Stimulated activated CD8-positive, alpha-beta memory T cell treated with anti-CD3 and anti-CD28 coated beads, Interleukin-4, amount 100 ng/mL, for 24 hours (primary cell): ENCODE measurements at regions not wholly inside any gene's neighbourhood (a gene's known extent, or its start where the extent isn't known, plus 50 kb on each side); places are given as distances from the start of the nearest gene placed in this dataset.
"Not testable (repeated sequence)": the region's sequence is repeated elsewhere in the genome, so short reads cannot be mapped to it uniquely, and the experiment has no call there.

ENCODE experiments used
- DNase-seq: peaks from one replicate; pipeline ENCODE4 v3.0.0-alpha.2; 2020; ENCODE audit warnings: low read depth

DNA sequence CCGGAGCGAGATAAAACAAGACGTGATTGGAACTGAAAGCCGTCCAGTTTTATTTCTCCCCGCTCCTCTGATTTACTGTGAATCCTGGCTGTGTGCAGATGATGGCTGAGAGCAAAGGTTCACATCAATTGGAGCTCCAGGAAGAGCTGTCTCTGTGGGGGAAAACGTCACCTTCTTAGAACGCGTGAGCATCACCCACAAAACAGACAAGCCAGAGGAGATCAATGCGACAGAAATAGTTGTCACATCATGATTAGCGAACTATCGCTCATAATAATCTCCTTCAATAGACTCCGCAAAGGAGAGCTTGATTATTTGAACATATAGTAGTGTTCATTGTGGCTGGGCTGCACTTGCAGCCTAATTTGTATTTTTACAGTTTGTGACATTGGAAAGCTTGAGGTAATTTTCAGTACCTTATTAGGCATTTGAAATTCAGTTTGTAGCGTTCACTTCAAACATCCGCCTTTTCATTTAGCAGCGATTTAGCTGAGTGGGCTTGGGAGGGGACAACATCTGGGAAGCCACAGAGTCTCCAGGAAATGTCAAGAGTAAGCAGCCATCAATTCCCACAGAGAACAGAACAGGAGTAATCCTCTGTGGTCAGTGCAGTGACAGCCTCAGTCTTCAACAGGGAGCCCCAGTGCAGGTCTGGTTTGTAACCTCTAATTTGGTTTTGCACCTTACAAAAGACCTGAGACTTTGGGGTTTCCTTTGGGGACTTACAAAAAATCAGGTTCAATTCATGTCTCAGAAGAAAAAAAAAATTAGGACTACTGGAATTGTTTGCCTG, 276.8 kb upstream of the PFKP start:
- DNase-seq = no peak

DNA sequence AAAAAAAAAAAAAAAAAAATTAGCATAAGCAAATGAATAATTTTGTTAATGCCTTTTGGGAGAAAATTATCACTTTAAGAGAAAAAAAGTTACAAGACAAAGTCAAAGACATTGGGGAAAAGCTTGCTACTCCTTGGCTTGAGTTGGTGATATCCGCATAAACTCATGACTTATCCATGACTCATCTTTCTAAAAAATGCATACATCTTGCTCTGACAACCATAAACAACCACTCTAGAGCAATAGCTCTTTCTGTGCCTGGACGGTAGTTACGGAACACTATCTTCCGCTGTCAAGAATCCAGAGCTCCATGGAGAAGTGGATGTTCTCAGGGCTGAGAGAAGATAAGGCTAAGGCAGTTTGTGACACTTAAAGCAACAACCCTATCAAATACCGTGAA, 281.1 kb upstream of the PFKP start:
- DNase-seq = no peak

DNA sequence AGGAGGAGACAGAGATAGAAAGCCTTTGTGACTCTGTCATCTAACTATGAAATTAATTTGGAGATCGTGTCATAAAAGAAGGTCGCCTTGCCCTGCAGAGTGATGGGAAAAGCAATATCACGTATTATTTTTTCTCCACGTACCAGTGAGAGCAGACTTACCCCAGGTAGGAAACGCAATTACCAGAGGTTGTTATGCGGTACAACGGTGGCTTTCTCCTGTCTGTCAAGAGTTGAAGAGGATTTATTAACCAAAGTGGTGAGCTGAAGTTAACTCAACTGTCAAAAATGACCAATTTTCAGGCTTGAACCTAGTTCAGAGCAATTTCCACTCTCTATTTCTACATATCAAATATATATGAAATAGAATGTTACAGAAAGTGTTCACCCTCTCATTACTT, 282.6 kb upstream of the PFKP start:
- DNase-seq = no peak

DNA sequence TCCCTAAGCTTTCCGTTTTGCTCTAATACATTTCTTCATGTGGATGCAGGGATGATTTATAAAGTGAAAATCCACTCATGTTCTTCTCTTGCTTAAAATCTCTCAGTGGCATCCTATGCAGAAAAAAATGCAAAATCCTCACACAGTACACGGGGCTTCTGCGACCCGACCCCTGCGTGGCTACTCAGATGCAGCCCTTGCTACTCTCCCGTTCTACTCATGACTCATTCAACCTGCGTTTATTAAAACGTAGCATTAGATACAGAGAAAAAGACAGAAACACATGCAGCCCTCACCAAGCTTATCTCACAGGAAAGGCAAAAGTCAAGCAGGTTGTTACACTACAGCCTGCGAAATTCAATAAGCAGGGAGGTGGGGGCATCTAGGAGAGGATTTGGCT, 284.4 kb upstream of the PFKP start:
- no peak for DNase-seq

DNA sequence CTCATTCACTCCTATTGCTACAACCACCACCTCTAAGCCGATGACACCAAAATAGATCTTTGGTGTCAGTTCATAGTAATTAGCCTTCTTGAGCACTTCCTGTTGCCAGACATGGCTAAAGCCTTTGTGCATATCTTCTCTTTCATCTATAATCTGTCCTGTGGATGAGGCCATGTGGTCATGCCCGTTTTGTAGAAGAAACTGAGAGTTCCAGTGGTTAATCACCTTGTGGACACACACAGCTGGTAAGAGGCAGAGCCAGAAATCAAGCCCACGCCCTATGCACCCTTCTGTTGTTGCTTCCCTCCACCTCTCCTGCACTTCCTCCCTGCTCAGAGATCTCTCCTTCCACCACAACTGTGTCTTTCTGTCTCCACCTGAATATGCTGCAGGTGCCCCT, 285.1 kb upstream of the PFKP start:
- no peak for DNase-seq

GRCh38 chr10:2777666-2778355, 289.5 kb upstream of the PFKP start:
- no peak for DNase-seq

DNA sequence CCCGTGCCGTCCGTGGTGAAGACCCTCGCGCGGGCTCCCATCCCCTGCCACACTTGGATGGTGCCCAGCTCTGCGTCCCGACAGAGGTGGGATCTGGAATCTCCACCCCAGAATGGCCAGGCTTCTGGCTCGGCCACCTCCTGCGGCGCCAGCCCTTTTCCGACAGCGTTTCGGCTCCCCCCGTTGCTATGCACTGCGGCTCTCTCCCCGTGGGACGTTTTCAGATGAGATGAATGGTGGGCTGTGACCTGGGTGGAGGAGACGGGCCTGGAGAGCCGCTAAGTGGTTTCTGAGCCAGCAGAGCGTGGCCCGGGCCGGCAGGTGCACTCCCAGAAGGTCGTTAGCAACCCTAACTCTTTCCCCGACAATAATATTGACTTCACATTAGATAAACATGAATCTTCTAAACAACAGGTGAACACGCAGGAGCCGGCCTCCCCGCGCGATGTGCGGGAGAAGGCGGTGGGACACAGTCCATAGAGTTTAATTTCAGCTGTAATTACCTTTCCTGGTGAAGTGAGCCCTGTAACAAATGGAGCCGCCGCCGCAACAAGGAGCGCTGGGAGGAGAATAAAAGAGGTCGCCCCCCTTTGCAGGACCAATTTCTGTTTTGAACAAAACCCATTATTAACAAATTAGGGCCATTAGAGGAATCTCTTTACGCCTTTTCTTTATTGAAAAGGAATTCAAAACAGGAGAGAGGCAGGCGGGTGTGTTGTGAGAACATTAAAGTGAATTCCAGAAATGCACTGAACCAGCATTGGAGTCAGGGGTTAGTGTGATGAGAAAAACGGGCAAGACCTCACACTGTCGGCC, 294.3 kb upstream of the PFKP start:
- no peak for DNase-seq

DNA sequence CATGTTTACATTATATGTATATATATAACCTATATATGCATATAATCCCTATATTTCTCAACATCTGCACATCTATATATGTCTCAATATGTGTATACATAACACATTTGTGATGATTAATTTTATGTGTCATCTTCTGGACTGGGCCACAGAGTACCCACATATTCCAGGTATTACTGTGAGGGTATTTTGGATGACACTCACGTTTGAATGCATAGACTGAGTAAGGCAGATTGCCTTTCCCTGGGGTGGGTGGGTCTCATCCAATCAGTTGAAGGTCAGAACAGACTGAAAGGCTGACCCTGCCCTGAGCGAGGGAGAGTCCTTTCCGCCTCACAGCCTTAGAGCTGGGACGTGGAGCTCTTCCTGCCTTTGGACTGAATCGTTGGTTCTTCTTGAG, 295.2 kb upstream of the PFKP start:
- DNase-seq = no peak

DNA sequence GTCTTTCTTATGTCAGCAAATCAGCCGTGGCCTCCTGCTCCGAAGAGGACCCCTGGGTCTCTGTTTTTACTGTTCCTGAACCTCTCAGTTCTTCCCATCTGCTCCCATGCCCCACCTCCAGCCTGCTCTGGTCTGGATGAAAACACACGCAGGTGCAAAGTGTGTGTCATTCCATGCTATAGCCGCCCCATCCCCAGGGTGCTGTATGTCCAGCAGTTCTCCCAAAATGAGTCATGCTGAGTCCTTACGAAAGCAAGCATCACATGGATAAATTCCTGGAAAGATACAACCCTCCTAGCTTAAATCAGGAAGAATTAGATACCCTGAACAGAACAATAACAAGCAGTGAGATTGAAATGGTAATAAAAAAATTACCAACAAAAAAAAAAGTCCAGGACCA, 300.1 kb upstream of the PFKP start:
- DNase-seq = not testable (repeated sequence)

- DNase-seq = no peak
These were observed 305.4 kb upstream of the PFKP start for GRCh38 chr10:2761971-2762370.

GRCh38 chr10:2761311-2761710, 306.0 kb upstream of the PFKP start:
- DNase-seq = no peak

GRCh38 chr10:2760736-2761135, 306.6 kb upstream of the PFKP start:
- no peak for DNase-seq

DNA sequence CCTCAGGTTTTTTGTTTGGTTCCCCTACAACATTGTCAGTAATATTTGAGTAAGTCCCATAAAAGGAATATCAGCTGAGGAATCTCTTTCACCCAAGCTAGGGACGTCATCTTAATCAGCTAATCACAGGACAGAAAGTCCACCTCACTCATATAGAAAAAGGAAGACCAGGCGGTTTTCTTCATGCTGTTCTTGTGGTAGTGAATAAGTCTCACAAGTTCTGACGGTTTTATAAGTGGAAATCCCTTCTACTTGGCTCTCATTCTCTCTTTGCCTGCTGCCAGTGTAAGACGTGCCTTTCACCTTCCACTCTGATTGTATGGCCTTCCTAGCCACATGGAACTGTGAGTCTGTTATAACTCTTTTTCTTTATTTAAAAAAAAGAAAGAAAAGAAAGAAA, 308.1 kb upstream of the PFKP start:
- DNase-seq = no peak

- no peak for DNase-seq
These were observed 312.4 kb upstream of the PFKP start for GRCh38 chr10:2754943-2755342.

GRCh38 chr10:2748287-2748686, 319.1 kb upstream of the PFKP start:
- no peak for DNase-seq

DNA sequence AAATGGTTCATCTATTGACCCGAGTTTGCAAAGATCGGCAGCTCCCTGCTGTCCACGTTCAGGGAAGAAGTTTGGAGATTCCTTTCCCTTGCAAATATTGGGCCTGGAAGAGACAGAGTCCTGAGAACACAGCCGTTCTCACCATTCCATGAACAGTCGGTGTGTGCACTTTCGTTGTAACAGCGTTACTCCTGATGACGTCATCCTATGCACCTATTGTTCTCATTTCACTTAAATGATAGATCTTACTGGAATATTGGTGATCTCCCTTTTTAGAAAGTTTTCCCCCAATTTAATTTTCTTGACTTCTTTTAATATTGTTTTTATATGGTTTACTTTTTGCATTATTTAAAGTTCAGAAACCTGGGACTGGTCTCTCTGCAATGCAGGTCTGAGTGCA, 320.7 kb upstream of the PFKP start:
- no peak for DNase-seq

GRCh38 chr10:2745666-2746065, 321.7 kb upstream of the PFKP start:
- no peak for DNase-seq

- DNase-seq = no peak
These were observed 322.7 kb upstream of the PFKP start for GRCh38 chr10:2744547-2745200.

GRCh38 chr10:2734603-2735002, 332.7 kb upstream of the PFKP start:
- no peak for DNase-seq

- DNase-seq = no peak
These were observed 333.9 kb upstream of the PFKP start for GRCh38 chr10:2733278-2733963.

- no peak for DNase-seq
These were observed 335.4 kb upstream of the PFKP start for GRCh38 chr10:2731940-2732339.

DNA sequence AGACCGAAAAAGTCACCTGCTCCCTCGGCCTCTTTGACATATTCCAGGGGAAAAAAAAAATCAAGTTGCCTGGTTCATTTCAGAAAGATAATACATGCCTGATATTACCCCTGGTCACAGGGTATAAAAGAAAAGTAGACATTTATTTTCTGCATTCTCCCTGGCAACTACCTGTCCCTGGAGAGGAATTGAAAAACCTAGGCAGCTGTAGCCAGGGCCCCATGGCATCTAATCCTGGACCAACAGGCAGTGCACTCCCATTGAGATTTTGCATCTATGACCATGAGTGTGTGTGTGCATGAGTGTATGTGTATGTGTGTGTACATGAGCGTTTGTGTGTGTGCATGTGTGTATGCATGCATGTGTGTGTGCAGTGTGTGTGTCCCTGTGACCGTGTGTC, 338.2 kb upstream of the PFKP start:
- no peak for DNase-seq
